ENCODE measurements at regions not wholly inside any gene's neighbourhood (a gene's known extent, or its start where the extent isn't known, plus 50 kb on each side); places are given as distances from the start of the nearest gene placed in this dataset.

- no peak for DNase-seq (ENCODE audit: low read depth in 4 of 4, low spot score in 3 of 4)
Observed at GRCh38 chr2:221096706-221097567, 475.2 kb downstream of the EPHA4 start.

- no peak for DNase-seq (ENCODE audit: low read depth in 4 of 4, low spot score in 3 of 4)
Observed at GRCh38 chr2:221097568-221097915, 474.6 kb downstream of the EPHA4 start.

- DNase-seq (ENCODE audit: low read depth in 4 of 4, low spot score in 3 of 4), result no peak
Observed at GRCh38 chr2:221097949-221098348, 474.2 kb downstream of the EPHA4 start.

GRCh38 chr2:221100467-221101089 is 471.5 kb downstream of the EPHA4 start:
- no peak for DNase-seq (ENCODE audit: low read depth in 4 of 4, low spot score in 3 of 4)

GRCh38 chr2:221102896-221103688 is 469.0 kb downstream of the EPHA4 start:
- no peak for DNase-seq (ENCODE audit: low read depth in 4 of 4, low spot score in 3 of 4)

- DNase-seq (ENCODE audit: low read depth in 4 of 4, low spot score in 3 of 4), result no peak
Observed at GRCh38 chr2:221103930-221104329, 468.2 kb downstream of the EPHA4 start.

GRCh38 chr2:221104361-221104811 is 467.7 kb downstream of the EPHA4 start:
- DNase-seq (ENCODE audit: low read depth in 4 of 4, low spot score in 3 of 4), result no peak

- no peak for DNase-seq (ENCODE audit: low read depth in 4 of 4, low spot score in 3 of 4)
Observed at GRCh38 chr2:221106241-221106640, 465.9 kb downstream of the EPHA4 start.

GRCh38 chr2:221107424-221107823 is 464.7 kb downstream of the EPHA4 start:
- DNase-seq (ENCODE audit: low read depth in 4 of 4, low spot score in 3 of 4), result no peak

- no peak for DNase-seq (ENCODE audit: low read depth in 4 of 4, low spot score in 3 of 4)
Observed at GRCh38 chr2:221109552-221109951, 462.6 kb downstream of the EPHA4 start.

GRCh38 chr2:221111739-221112138 is 460.4 kb downstream of the EPHA4 start:
- no peak for DNase-seq (ENCODE audit: low read depth in 4 of 4, low spot score in 3 of 4)

GRCh38 chr2:221112744-221113143 is 459.4 kb downstream of the EPHA4 start:
- DNase-seq (ENCODE audit: low read depth in 4 of 4, low spot score in 3 of 4), result no peak

- no peak for DNase-seq (ENCODE audit: low read depth in 4 of 4, low spot score in 3 of 4)
Observed at GRCh38 chr2:221115944-221116343, 456.2 kb downstream of the EPHA4 start.

- no peak for DNase-seq (ENCODE audit: low read depth in 4 of 4, low spot score in 3 of 4)
Observed at GRCh38 chr2:221120643-221121042, 451.5 kb downstream of the EPHA4 start.

- DNase-seq (ENCODE audit: low read depth in 4 of 4, low spot score in 3 of 4), result no peak
Observed at GRCh38 chr2:221123396-221123795, 448.7 kb downstream of the EPHA4 start.

- DNase-seq (ENCODE audit: low read depth in 4 of 4, low spot score in 3 of 4), result no peak
Observed at GRCh38 chr2:221124532-221125240, 447.4 kb downstream of the EPHA4 start.

- DNase-seq (ENCODE audit: low read depth in 4 of 4, low spot score in 3 of 4), result no peak
Observed at GRCh38 chr2:221125691-221126090, 446.4 kb downstream of the EPHA4 start.

GRCh38 chr2:221129657-221130056 is 442.4 kb downstream of the EPHA4 start:
- DNase-seq (ENCODE audit: low read depth in 4 of 4, low spot score in 3 of 4), result no peak

GRCh38 chr2:221130431-221130830 is 441.7 kb downstream of the EPHA4 start:
- no peak for DNase-seq (ENCODE audit: low read depth in 4 of 4, low spot score in 3 of 4)

GRCh38 chr2:221133941-221134340 is 438.2 kb downstream of the EPHA4 start:
- no peak for DNase-seq (ENCODE audit: low read depth in 4 of 4, low spot score in 3 of 4)

- no peak for DNase-seq (ENCODE audit: low read depth in 4 of 4, low spot score in 3 of 4)
Observed at GRCh38 chr2:221134718-221135117, 437.4 kb downstream of the EPHA4 start.

Data from right renal pelvis (tissue), 4 donors.